ENCODE measurements at regions not wholly inside any gene's neighbourhood (a gene's known extent, or its start where the extent isn't known, plus 50 kb on each side); places are given as distances from the start of the nearest gene placed in this dataset.

DNA sequence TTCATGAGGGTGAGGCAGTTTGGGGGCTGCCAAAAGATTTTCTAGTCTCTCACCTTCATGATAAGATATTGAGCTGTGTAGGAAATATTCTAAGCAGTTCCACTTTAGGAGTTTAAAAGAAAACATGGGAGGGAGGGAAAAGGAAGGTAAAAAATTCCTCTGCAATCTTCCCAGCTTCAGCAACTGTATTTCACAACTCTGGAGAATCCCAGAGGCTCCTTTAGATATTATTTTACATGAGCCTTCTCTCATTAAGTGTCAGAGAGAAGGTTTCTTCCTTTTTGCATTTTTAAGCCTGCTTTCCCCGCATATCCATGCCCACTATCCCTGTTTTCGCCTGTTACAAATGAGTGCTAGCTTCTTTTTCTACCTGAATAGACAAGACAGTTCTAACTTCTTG lies 289.4 kb downstream of the CHRM3 start:
- DNase-seq (ENCODE audit: extremely low read depth, low read depth), result no peak

DNA sequence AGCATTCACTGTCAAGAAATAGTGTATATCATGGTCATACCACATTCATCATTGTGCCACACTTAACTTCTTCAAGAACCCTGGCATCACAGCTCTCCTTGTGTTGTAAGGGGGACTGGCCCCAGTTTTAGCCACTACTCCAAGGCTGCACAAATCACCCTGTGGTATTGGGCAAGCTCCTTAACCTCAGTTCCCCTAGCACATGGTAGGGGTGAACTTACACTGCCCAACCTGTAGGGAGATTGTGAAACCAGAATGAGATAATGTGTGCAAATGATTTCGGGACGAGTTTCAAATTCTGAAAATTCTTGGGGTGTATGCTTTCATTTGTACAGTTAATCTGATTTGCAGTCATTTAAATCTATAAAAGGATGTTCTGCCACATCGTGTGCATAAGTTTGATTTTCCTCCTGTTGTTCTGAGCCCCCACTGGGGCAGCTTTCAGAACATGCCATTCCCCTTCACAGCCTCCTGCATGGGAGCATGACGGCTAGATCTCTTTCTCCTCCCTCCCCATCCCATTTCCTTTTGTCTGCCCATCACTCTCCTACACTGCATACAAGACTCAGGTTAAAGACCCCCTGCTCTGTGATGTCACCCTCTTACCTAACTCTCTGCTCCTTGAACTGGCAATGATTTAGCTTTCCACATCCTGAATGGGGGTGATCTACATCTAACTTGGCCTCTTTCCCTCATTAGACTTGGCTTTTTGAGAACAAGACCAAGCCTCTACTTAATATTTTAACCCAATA lies 290.3 kb downstream of the CHRM3 start:
- no peak for DNase-seq (ENCODE audit: extremely low read depth, low read depth)

DNA sequence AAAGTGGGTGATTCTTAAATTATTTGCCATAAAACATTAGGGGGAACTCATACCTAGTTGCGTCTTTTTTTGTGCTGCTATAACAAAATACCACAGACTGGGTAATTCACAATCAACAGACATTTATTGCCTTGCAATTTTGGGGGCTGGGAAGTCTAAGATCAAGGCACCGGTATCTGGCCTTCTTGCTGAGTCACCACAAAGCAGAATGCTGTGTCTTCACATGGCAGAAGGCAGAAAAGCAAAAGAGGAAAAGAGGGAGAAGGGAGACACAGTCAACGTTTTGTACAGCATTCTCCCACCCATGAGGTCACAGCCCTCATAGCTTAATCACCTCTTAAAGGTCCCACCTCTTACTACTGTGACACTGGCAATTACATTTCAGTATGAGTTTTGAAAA lies 291.0 kb downstream of the CHRM3 start:
- no peak for DNase-seq (ENCODE audit: extremely low read depth, low read depth)

DNA sequence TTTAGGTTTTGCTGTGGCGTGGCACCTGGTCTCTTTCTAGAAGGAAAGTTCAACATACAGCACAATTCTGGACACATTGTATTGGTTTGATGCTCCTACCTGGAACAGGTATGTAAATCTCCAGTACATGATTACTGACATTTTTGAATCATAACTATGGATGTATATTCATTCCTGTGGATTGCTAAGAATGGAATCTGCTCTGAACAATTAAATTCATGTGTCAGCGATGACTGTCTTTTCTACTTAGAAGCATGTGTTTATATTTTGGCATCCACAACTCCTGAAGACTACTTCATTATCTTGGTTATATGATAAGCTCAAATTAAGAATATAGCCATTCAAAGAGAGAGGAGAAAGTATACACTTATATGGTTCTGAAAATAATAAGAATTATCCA lies 291.8 kb downstream of the CHRM3 start:
- DNase-seq (ENCODE audit: extremely low read depth, low read depth), result no peak

DNA sequence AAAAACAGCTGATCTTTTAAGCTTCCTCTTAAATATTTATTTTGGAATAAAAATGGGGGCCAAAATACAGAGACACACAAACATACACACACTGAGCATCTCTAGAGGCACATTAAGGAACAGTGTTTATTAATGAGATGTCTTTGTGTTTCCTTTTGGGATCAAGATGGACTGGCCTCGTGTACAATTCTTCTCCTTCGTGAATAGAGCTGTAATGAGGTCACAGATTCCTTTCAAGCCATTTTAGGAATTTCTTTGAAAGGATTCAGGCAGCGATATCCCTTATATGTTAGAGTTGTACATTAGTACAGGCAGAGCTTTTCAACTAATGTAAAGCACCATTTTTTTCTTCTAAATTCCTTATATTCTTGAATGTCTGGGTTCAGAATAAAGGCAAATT lies 295.7 kb downstream of the CHRM3 start:
- no peak for DNase-seq (ENCODE audit: extremely low read depth, low read depth)

DNA sequence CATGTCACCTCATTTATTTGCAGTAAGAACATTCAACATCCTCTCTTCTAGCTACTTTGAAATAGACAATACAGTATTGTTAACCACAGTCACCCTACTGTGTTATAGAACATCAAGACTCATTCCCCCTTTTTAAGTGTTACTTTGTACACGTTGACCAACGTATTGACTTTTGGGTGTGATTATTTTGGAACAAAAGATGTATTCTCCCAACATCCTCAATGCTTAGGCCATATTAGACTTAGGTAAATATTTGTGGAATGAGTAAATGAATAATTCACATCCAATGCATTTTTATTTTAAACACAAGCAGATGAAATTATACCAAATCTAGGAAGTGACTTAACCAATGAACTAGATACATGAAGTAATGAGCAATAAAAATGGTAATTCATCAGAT lies 296.6 kb downstream of the CHRM3 start:
- DNase-seq (ENCODE audit: extremely low read depth, low read depth), result no peak

DNA sequence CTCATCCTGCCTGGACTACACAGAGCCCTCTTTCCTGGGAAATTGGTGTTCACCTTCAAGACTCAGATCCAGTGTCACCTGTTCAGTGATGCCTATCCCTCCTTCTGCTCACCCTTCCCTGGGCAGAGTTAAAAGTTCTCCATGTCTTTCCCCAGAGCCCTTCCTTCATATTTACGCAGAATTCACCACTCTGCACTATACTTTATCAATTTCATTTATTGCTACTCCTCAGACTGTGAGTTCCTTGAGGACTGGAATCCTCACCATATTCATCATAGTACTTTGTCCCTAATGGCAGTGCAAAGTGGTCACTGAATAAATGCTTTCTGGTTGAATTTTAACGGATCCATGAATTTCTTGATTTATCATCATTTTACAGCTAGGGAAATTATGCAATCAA lies 300.0 kb downstream of the CHRM3 start:
- DNase-seq (ENCODE audit: extremely low read depth, low read depth), result no peak

DNA sequence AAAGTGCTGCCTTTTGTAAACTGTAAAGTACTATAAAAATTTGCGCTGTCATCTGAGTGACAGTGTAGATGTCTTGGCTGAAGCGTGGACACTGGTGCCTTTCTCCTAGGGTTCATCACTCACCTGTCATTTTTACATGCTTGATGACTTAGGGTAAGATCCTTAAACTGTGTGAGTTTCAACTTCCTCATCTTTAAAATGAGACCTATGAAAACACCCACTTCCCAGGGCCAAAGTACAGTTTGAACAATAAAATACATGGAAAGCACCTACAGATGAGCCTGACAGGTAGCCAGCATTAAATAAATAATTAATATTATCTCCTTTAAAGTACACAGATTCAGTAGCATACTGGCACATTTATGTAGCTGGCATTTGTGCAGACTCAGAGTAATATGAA lies 309.9 kb downstream of the CHRM3 start:
- no peak for DNase-seq (ENCODE audit: extremely low read depth, low read depth)

DNA sequence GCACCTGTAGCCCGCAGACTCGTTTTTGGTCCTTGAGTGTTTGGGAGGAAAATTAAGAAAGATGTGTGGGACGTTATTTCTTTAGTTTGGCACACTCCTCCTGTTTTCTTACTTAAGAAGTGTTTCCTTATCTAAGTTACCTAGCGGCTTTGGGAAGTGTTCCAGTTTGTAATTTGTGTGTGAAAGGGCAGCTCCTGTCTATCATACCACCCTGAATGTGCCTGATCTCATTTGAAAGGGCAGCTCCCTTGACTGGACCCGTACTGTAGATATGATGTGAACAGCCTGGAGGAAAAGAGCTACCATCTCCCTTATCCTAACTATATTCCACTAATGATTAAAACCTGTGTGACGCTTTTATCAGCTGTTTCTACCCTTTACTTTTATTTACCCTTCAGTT lies 314.3 kb downstream of the CHRM3 start:
- DNase-seq (ENCODE audit: extremely low read depth, low read depth), result no peak

DNA sequence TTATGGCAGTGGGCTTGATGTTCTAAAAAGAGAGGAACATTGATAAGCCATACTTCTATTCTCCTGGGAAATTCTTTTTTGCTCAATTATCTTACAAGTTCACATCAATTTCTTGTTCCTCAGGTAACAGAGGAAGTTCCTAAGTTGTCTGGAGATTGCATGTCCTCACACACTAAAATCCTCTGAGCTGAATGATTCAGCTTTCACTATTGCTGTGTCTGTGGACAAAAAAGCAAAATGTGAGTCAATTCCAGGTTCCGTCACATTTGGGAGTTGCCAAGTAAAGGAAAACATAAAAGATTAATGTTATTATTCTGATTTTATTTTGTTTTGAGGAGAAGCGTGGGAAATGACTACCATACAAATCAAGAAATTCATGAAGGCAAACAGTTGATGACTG lies 316.7 kb downstream of the CHRM3 start:
- no peak for DNase-seq (ENCODE audit: extremely low read depth, low read depth)

DNA sequence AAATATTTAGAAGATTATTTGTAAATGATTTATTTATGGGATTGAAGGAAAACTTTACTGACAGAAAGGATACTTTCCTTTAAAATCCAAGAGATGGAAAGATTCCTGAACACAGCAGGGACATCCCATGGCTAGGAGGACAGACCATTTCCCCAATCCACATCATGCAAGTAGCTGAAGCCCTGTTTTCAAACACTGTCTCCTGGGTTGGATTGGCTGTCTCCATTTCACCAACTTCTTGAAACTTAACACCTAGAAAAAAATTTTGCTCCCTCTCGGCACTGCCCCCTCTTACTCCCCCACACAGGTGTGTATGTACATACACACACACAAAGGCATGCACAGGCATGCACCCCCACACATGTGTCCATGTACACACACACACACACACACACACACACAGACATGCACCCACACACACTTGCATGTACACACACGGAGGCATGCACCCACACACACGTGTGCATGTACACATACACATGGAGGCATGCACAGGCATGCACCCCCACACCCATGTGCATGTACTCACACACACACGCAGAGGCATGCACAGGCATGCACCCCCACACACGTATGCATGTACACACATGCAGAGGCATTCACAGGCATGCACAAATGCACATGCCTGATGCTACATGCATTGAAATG lies 320.0 kb downstream of the CHRM3 start:
- no peak for DNase-seq (ENCODE audit: extremely low read depth, low read depth)

DNA sequence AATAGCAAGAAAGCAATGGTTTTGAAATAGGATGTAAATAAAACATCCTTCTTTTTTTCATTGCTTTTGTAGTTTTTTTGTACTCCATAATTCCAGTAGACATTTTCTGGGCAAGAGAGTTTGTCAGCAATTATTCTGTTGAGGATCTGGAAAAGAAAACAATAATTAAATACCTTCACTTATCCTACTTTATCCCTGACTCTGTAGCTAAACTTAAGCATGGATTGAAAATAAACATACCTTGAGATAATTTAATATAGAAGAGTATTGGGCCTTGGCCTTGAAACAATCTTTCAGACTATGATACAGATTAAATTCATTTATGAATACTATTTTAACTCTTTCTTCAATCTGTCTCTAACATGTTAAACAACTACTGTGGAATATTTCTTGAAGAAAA lies 321.2 kb downstream of the CHRM3 start:
- DNase-seq (ENCODE audit: extremely low read depth, low read depth), result no peak

DNA sequence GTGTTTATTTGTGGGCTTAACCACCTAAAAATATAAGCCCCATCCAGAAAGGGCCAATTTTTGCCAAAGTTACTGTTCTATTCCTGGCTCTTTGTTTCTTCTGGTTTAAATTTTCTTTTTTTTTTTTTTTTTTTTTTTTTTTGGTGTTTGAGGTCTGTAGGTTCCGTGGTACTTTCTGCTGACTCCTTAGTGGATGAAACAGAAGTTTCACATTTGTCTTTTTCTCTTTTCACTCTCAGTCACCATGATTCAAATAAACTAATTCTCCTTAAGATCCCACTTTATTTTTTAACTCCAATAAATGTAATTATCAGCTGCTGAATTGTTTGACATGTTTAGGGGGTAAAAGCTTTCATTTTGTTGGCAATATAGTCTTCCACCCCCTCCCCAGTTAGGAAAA lies 322.3 kb downstream of the CHRM3 start:
- no peak for DNase-seq (ENCODE audit: extremely low read depth, low read depth)

DNA sequence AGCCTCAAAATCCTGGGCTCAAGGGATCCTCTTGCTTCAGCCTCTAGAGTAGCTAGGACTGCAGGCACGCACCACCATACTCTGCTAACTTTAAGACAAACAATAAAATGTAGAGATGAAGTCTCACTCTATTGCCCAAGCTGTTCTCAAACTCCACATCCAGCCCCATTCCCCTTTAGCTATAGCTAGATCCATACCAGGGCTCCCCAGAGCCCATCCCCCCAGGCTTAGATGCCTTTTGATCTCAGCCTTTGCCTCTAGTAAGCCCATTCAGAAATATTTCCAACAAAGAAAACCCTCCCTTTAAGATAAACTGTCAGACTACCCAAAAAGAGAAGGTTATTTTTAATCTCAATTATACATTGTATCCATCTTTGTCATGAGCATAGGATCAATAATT lies 325.4 kb downstream of the CHRM3 start:
- DNase-seq (ENCODE audit: extremely low read depth, low read depth), result no peak

DNA sequence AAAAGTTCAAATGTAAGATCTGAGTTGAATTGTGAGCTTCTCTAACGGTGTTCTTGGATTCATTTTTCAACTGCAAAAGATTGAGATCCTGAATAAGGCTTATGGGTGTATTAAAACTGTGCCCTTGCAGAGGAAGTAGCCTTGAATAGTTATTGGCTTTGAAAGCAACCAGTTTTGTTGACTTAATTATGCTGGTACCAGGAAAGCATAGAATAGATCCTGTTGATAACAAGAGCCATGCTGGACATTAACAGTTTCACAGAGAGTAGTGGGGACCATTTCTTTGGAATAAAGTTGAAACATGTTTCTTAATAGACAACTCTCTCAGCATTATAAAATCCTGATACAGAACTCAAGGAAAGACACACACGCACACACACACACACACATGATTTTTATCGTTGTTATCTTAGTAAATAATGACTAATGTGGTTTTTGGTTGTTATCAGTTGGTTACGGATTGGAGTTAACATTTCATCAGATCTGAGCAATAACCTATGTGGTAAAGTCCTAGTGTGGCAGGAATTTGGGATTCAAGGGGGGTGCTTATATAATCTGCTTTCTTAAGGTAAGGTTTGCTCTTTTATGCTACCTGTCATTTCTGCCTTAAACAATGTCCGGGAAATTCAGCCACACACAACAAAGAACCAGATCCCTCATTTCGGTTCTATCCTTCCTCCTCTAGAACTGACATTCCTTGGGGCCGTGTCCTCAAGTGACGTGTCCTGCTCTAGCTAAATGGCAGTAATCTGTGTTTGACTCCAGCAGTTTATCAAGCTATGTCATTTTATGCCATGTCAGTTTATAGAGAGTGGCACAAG lies 330.9 kb downstream of the CHRM3 start:
- peak; percentile 36 for DNase-seq (ENCODE audit: extremely low read depth, low read depth)

DNA sequence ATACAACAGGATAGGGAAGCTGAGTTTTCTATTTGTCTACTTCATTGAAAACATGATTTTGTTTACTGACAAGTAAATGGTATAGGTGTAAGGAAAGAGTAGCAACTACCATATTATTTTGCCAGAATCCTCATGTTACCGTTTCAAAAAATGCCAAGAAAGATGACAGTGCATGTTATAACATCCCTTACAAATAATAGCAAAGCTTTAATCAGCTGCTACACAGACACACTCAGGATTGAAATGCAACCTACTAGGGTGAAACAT lies 331.5 kb downstream of the CHRM3 start:
- DNase-seq (ENCODE audit: extremely low read depth, low read depth), result no peak

DNA sequence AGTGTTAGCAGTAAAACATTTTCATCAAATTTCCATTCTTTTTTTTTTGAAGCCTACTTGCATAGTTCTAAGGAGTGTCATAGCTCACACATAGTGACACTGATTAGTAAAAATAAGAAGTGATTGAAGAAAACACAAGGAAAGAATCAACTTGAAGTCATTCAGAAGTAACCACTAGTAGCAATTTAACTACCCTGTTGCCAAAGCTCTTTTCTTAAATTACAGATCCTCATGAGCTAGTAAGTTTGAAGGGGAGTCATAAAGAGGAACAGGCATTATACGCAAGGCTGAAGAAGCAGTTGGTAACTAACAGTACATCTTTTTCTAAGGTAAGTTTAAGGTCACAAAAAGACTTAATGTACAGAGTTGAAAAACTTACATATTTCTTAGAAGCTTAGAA lies 332.2 kb downstream of the CHRM3 start:
- DNase-seq (ENCODE audit: extremely low read depth, low read depth), result no peak

DNA sequence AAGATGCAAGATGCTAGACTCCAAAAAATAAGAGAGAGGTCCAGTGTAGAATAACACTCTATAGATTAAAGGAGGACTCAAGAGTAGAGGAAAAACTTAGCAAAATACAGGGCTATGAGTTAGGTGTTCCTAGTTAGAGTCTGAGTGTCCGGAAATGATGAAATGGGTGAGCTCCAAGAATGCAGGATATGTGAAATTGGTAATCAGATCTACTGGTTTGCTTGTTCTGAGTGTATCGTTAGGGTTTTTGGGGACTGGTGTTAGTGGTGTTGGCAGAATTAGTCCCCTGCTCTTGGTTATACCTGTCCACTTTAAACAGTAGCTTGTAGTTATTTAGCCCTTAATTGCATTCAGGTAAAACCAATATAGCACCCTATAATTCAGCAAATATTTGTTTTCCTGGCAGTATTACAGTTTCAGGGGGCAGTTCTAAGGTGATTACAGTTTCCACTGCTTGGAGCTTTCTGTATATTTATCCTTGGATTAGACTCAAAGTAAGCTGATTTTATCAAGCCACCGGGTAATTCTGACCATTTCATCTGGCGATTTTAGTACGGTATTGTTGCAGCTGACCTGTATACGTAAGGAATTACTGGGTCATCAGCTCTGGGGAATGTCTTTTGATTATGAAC lies 332.7 kb downstream of the CHRM3 start:
- no peak for DNase-seq (ENCODE audit: extremely low read depth, low read depth)

DNA sequence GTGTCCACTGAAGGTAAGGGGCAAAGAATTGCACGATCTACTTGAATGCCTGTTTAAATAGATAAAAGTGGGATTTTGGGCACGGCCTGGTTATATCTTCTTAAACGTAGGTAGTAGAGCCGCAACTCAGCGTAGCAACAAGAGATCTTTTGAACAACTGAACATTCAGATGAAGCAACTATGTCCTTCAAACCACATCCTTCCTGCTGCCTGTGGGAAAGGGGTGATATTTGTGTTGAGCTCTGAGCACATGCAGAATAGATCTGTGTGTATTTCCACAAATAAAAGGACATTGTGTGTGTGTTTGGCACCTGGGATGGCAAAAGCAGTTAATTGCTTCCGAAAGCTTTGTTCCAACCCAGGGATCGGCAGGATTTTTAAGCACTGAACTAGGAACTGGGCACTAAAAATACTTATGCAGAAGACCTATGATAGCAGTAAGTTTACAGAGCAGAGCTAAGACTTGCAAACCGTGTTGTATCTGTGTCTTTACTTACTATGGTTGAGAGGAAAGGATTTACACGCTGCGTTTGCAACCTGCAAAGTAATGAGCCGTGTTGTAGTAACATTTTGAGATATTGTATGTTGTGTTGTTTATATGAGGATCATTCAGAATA lies 333.4 kb downstream of the CHRM3 start:
- DNase-seq (ENCODE audit: extremely low read depth, low read depth), result no peak

DNA sequence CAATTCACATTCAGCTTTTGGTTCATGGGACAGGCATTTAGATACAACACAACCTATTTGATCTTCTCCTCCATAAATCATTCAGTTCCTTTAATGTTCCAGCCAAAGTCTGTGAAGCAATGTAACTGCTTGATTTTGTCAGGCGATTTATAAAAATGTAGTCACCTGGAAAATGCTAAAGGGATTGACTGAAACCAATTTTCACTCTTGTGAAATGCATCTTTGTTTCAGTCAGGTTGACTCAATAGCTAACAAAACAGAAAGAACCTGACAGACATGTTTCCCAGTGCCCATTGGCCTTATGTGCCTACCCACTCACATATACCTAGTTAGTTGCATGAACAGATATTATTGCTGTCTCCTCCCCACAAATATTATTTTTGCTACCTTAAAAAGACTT lies 335.7 kb downstream of the CHRM3 start:
- DNase-seq (ENCODE audit: extremely low read depth, low read depth), result no peak

DNA sequence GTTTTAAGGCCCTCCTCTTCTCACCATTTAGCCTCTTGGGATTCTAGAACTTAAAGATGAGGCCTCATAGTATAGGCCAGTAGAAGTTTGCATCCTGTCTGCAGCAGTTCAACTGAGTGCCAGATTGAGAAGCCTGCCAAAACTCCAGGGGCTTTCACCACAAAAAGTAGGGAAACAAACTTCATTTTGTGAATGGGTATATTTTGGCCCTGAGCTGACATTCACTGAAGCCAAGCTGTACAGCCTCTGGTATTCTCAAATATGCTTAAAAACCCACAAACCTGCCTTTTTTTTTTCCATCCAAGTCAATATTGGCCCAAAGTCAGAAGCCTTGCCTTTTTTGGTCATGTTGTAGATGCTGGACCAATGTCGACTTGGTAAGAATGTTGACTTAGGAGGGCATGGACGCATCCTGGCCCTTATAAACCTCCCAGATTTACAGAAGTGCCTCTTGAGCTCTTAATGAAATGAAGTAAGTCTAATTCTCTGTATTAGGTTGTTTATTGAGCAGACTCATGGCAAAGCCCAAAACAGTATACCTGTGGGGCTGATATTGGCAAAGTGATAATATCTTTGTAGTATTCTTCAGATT lies 337.5 kb downstream of the CHRM3 start:
- DNase-seq (ENCODE audit: extremely low read depth, low read depth), result no peak
